ENCODE measurements at regions not wholly inside any gene's neighbourhood (a gene's known extent, or its start where the extent isn't known, plus 50 kb on each side); places are given as distances from the start of the nearest gene placed in this dataset.

DNA sequence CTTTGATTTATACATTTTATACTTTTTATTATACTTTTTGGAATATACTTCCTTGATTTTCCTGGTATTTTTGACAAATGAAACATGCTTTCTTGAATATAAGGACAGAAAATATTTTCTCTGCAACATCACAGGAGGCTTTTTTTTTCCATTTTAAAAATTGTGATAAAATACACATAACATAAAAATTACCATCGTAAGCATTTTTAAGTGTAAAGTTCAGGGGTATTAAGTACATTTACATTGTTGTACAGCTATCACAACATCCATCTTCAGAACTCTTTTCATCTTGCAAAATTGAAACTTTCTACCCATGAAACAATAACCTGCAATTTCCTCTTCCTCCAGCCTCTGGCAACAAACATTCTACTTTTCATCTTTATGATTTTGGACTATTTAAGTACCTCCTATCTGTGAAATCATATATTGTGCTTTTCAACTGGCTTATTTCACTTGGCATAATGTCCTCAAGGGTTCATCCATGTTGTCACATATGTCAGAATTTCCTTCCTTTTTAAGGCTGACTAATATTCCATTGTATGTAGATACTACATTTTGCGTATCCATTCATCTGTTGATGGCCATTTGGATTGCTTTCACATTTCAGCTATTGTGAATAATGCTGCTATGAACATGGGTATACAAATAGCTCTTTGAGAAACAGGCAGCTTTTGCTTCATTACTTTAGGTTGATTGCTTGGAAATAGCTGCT, 412.6 kb downstream of the RAPGEF2 start:
- peaks cover 3% of the 10 kb centered on the region for H3K9me3 Mint-ChIP-seq
- H3K27me3 Mint-ChIP-seq (ENCODE audit: low read depth) = no peaks in the 10 kb centered on the region
- no peak for DNase-seq (ENCODE audit: low spot score)
- H3K4me1 Mint-ChIP-seq (ENCODE audit: low read depth) = no peaks in the 10 kb centered on the region
- no peaks in the 10 kb centered on the region for H3K36me3 Mint-ChIP-seq (ENCODE audit: low read depth)
- intact Hi-C loops (cut with micrococcal nuclease) = no loop called here
- no peak overlapping the region for H3K4me3 Mint-ChIP-seq (ENCODE audit: low read depth)
- no peak overlapping the region for H3K27ac Mint-ChIP-seq

DNA sequence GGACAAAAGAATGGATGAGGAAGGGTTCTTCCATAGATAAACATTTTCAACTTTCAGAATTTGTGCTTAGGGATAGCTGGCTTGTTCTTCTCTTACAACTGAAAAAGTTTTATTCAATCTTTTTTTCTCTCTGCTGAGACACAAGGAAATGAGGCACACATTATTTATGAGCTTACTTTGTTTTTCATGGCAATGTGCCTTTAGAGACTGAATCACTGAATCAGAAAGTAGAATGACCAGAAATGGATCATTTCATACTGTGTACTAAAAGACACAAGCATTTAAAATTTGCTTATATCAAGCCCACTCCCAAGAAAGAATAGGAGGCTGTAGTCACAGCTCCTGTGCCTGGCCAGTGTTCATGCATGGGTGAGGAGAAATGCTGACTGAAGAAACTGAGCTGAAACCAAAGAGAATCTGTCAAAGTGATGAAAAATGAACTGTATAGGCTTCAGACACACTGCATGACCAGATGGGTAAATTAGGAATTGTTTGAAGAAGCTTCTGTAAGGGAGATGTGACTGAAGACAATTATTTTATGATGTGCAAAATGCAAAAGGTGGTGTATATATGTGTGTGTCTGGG, 413.8 kb downstream of the RAPGEF2 start:
- no peak for DNase-seq (ENCODE audit: low spot score)
- Mint-ChIP-seq H3K27me3 (ENCODE audit: low read depth) (no peaks in the 10 kb centered on the region), H3K4me3 (ENCODE audit: low read depth) (no peak overlapping the region), H3K36me3 (ENCODE audit: low read depth) (no peaks in the 10 kb centered on the region), H3K9me3 (peaks cover 3% of the 10 kb centered on the region), H3K27ac (no peak overlapping the region), H3K4me1 (ENCODE audit: low read depth) (no peaks in the 10 kb centered on the region)
- intact Hi-C loops (cut with micrococcal nuclease) = no loop called here

DNA sequence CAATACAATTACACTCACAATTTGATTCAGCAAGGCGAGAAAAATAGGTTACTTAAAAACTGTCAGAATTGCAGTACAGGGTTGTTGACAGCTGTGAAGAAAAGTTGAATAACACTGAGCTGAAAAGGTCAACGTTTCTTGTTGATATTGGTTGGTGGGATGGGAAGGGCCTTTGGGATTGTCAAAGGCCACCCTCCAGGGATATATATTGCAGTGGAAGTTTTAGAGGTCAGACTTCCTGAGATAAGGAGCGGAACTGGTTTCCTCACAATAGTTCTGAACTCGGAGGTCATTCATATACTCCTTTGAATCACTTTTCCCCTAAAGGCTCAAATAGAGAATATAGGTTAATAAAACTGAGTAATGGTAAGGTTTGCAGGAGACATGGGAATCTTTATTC, 417.2 kb downstream of the RAPGEF2 start:
- Mint-ChIP-seq H3K4me3 (ENCODE audit: low read depth) (no peak overlapping the region), H3K4me1 (ENCODE audit: low read depth) (no peaks in the 10 kb centered on the region), H3K9me3 (peaks cover 7% of the 10 kb centered on the region), H3K27ac (no peak overlapping the region), H3K36me3 (ENCODE audit: low read depth) (no peaks in the 10 kb centered on the region), H3K27me3 (ENCODE audit: low read depth) (no peaks in the 10 kb centered on the region)
- no peak for DNase-seq (ENCODE audit: low spot score)
- intact Hi-C loops (cut with micrococcal nuclease) = no loop called here

DNA sequence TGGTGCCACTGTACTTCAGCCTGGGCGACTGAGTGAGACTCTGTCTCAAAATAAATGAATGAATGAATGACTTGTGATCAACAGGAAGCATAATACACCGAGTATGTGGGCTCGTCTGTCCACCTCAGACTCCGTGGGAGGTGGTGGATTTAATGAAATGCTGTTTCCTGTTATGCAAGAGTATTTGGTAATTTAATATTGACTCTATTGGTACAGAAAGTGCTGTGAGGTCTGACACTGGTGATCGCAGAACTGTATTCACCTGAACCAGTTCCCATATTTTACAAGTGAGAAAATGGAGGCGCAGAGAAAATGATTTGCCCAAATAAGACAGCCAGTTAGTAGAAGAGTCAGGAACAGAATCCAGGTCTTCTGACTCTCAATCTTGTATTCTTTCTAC, 423.3 kb downstream of the RAPGEF2 start:
- Mint-ChIP-seq H3K9me3 (peaks cover 4% of the 10 kb centered on the region), H3K4me3 (ENCODE audit: low read depth) (no peak overlapping the region), H3K4me1 (ENCODE audit: low read depth) (no peaks in the 10 kb centered on the region), H3K27me3 (ENCODE audit: low read depth) (no peaks in the 10 kb centered on the region), H3K27ac (no peak overlapping the region), H3K36me3 (ENCODE audit: low read depth) (no peaks in the 10 kb centered on the region)
- DNase-seq (ENCODE audit: low spot score) = no peak
- intact Hi-C loops (cut with micrococcal nuclease) = no loop called here

DNA sequence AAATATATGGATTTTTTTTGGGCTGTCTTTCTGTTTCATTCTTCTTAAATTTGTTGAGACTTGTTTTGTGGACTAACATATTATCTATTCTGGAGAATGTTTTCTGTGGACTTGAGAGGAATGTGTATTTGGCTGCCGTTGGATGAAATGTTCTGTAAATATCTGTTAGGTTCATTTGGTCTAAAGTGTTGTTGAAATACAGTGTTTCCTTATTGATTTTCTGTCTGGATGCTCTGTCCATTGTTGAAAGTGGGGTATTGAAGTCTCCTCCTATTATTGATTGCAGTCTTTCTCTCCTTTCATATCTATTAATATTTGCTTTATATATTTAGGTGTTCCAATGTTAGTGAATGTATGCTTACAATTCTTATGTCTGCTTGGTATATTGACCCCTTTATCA, 431.8 kb downstream of the RAPGEF2 start:
- H3K4me1 Mint-ChIP-seq (ENCODE audit: low read depth) = no peaks in the 10 kb centered on the region
- H3K36me3 Mint-ChIP-seq (ENCODE audit: low read depth) = no peaks in the 10 kb centered on the region
- no peak overlapping the region for H3K27ac Mint-ChIP-seq
- DNase-seq (ENCODE audit: low spot score) = no peak
- intact Hi-C loops (cut with micrococcal nuclease) = no loop called here
- peaks cover 15% of the 10 kb centered on the region for H3K9me3 Mint-ChIP-seq
- H3K27me3 Mint-ChIP-seq (ENCODE audit: low read depth) = no peaks in the 10 kb centered on the region
- H3K4me3 Mint-ChIP-seq (ENCODE audit: low read depth) = no peak overlapping the region

DNA sequence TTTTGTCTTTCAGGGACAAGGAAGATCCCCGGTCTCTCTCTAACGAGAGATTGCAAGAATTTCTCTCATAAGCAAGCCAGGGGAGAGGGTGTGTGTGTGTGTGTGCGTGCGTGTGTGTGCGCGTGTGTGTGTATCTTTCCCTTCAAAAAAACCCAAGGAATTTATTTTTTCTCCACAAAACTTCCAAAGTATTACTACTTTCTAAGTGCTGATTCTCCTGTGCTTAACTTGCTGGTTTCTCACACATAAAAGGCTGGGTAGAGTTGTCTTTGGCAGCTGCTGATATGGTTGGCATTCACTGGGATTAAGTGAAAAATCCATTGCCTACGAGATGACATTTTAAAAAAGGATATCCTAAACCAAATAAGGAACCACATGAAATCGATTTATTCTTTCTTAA, 435.7 kb downstream of the RAPGEF2 start:
- no peaks in the 10 kb centered on the region for H3K4me1 Mint-ChIP-seq (ENCODE audit: low read depth)
- intact Hi-C loops (cut with micrococcal nuclease) = no loop called here
- H3K4me3 Mint-ChIP-seq (ENCODE audit: low read depth) = no peak overlapping the region
- H3K27ac Mint-ChIP-seq = no peak overlapping the region
- no peaks in the 10 kb centered on the region for H3K36me3 Mint-ChIP-seq (ENCODE audit: low read depth)
- DNase-seq (ENCODE audit: low spot score) = no peak
- H3K9me3 Mint-ChIP-seq = peaks cover 15% of the 10 kb centered on the region
- H3K27me3 Mint-ChIP-seq (ENCODE audit: low read depth) = no peaks in the 10 kb centered on the region

DNA sequence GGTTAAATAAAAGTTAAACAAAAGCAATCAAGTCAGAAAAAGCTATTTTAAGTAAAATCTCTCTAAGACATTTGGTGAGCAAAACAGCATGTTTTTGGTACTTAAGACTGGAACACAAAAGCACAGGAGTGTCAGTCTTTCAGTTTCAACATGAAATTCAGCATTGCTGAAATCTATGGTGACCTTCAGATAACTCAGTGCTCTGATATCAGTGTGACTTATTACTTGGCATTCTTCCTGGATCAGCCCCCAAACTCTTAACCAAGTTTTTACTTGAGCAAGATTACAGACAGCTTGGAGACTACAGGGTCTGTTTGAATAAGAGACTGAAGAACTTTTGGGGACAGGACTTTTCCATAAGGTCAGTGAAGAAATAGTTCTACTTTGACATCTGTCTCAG, 437.2 kb downstream of the RAPGEF2 start:
- no peak overlapping the region for H3K27ac Mint-ChIP-seq
- intact Hi-C loops (cut with micrococcal nuclease) = no loop called here
- no peaks in the 10 kb centered on the region for H3K4me1 Mint-ChIP-seq (ENCODE audit: low read depth)
- no peaks in the 10 kb centered on the region for H3K36me3 Mint-ChIP-seq (ENCODE audit: low read depth)
- no peaks in the 10 kb centered on the region for H3K27me3 Mint-ChIP-seq (ENCODE audit: low read depth)
- peaks cover 14% of the 10 kb centered on the region for H3K9me3 Mint-ChIP-seq
- no peak overlapping the region for H3K4me3 Mint-ChIP-seq (ENCODE audit: low read depth)
- no peak for DNase-seq (ENCODE audit: low spot score)

DNA sequence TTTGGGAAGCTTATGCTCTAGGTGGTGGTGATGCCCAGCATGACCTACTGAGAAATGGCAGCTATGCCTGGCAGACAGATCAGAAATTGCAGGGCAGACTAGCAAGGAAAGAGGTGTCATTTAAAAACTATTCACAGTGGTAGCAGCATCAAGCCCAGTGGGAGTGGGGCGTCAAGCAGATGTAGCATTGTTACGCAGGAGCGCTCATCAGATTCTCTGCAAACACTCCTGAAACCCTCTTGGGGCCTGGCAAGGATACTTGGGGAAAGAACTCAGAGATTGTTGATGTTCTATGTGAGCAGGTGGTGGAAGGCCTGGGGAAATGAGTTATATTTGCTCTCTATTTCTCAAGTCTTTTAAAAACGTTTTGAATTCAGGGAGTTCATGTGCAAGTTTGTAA, 437.6 kb downstream of the RAPGEF2 start:
- Mint-ChIP-seq H3K36me3 (ENCODE audit: low read depth) (no peaks in the 10 kb centered on the region), H3K27ac (no peak overlapping the region), H3K27me3 (ENCODE audit: low read depth) (no peaks in the 10 kb centered on the region), H3K4me3 (ENCODE audit: low read depth) (no peak overlapping the region), H3K9me3 (peaks cover 11% of the 10 kb centered on the region), H3K4me1 (ENCODE audit: low read depth) (no peaks in the 10 kb centered on the region)
- no peak for DNase-seq (ENCODE audit: low spot score)
- intact Hi-C loops (cut with micrococcal nuclease) = no loop called here

DNA sequence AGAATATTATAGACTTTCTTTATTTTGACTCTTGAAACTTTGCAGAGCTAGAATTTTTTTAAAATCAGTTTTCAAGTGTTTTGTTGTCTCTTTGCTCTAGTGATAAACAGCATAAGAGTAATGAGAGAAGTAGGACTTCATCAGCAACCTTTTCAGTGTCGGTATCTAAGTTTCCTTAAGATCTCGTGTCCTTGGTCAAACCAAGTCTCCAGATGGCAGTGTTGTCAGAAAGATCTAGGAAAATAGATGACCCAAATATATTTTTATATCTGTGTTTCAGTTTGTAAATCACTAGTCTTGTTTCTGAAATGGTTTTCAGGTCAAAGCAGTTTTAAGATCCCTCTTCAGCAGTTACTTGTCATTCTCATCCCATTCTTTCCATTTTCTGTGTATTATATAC, 438.3 kb downstream of the RAPGEF2 start:
- Mint-ChIP-seq H3K27ac (no peak overlapping the region), H3K36me3 (ENCODE audit: low read depth) (no peaks in the 10 kb centered on the region), H3K4me3 (ENCODE audit: low read depth) (no peak overlapping the region), H3K27me3 (ENCODE audit: low read depth) (no peaks in the 10 kb centered on the region), H3K9me3 (peaks cover 7% of the 10 kb centered on the region), H3K4me1 (ENCODE audit: low read depth) (no peaks in the 10 kb centered on the region)
- intact Hi-C loops (cut with micrococcal nuclease) = no loop called here
- no peak for DNase-seq (ENCODE audit: low spot score)

DNA sequence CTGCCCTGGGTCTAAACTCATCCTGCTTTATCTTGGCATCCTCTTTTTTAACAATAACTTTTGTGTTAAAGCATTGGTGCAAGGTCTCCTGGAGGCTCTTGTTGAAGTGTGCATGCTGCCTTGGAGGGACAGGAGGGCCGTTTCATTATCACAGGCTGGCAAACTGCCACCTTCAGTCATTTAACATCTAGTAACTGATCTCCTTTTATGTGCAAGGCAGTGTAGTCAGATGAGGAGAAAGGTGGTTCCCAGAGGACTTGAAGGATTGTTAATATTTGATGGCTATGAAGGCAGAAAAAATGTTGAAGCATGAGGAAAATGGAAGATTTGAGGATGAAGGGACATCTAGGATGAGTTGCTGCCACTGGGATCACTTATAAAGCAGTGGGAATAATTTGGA, 439.4 kb downstream of the RAPGEF2 start:
- no peaks in the 10 kb centered on the region for H3K9me3 Mint-ChIP-seq
- H3K27ac Mint-ChIP-seq = no peak overlapping the region
- intact Hi-C loops (cut with micrococcal nuclease) = no loop called here
- H3K27me3 Mint-ChIP-seq (ENCODE audit: low read depth) = no peaks in the 10 kb centered on the region
- no peaks in the 10 kb centered on the region for H3K4me1 Mint-ChIP-seq (ENCODE audit: low read depth)
- no peak overlapping the region for H3K4me3 Mint-ChIP-seq (ENCODE audit: low read depth)
- no peak for DNase-seq (ENCODE audit: low spot score)
- H3K36me3 Mint-ChIP-seq (ENCODE audit: low read depth) = no peaks in the 10 kb centered on the region

DNA sequence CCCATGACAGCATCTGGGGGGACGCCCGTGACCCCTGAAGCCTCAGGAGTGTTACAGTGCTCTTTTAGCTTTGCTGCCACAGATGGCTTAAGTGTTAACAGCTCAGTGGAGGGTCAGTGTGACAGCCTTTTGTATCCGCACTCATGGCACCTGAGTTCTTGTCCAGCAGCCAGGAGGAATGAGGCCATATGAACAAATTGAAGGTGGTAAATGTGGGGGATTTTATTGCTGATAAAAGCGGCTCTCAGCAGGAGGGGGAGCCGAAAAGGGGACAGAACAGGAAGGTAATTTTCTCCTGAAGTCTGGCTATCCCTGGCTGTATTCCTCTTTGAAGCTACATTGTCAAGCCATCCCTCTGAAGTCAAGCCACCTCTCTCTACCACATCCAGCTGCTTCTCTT, 441.0 kb downstream of the RAPGEF2 start:
- Mint-ChIP-seq H3K4me1 (ENCODE audit: low read depth) (no peaks in the 10 kb centered on the region), H3K27me3 (ENCODE audit: low read depth) (no peaks in the 10 kb centered on the region), H3K4me3 (ENCODE audit: low read depth) (no peak overlapping the region), H3K27ac (no peak overlapping the region), H3K36me3 (ENCODE audit: low read depth) (no peaks in the 10 kb centered on the region), H3K9me3 (no peaks in the 10 kb centered on the region)
- DNase-seq (ENCODE audit: low spot score) = no peak
- intact Hi-C loops (cut with micrococcal nuclease) = no loop called here

DNA sequence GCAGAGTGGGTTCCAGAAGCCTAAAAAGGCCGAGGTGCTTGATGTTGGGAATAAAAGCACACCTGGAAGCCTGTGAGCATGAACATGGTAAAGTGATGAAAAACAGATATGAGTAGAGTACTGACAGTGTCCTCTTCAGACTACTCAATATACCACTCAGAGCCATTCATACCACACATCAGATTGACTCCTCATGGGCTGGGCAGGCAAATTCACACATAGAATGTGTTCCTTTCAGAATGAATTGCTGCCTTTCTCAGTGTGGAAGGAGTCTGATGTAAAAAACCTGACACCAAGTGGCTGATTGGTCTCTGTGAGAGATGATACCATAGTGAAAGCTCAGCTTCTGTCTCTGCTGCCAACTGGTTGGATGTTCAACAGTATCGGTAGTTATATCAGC, 442.7 kb downstream of the RAPGEF2 start:
- no peak overlapping the region for H3K4me3 Mint-ChIP-seq (ENCODE audit: low read depth)
- H3K27me3 Mint-ChIP-seq (ENCODE audit: low read depth) = no peaks in the 10 kb centered on the region
- no peaks in the 10 kb centered on the region for H3K36me3 Mint-ChIP-seq (ENCODE audit: low read depth)
- no peak for DNase-seq (ENCODE audit: low spot score)
- intact Hi-C loops (cut with micrococcal nuclease) = no loop called here
- no peaks in the 10 kb centered on the region for H3K9me3 Mint-ChIP-seq
- H3K4me1 Mint-ChIP-seq (ENCODE audit: low read depth) = no peaks in the 10 kb centered on the region
- no peak overlapping the region for H3K27ac Mint-ChIP-seq

DNA sequence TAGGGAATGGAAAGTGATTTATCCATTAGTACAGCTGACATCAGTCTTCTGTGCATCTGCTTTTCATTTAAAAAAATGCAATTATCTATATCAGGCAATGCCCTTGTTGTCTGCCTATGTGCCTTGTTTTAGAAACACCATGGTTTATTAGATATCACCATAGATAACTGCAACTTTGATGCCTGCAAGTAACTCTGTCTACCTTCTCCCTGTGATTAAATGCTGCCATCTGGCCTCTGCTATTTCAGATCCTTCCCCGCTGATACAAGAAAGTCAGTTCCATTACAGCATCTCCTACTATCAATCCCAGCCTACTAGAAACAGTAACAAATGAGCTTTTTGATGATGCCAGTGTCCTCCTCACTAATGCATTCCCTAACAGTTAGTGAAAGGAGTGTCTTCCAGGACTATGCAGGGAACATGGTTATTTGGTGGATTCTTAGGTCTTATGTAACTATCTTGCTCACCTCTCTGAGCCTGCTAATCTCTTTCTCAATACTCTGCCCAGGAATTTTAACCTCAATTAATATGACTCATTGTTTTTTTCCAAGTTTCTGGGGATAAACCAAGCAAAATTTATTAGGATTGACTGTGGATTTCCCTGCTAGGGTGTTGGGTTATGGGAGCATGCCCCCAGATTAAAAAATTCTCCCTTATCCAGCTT, 444.9 kb downstream of the RAPGEF2 start:
- no peaks in the 10 kb centered on the region for H3K4me1 Mint-ChIP-seq (ENCODE audit: low read depth)
- H3K36me3 Mint-ChIP-seq (ENCODE audit: low read depth) = no peaks in the 10 kb centered on the region
- no peaks in the 10 kb centered on the region for H3K9me3 Mint-ChIP-seq
- intact Hi-C loops (cut with micrococcal nuclease) = no loop called here
- H3K27ac Mint-ChIP-seq = no peak overlapping the region
- no peaks in the 10 kb centered on the region for H3K27me3 Mint-ChIP-seq (ENCODE audit: low read depth)
- no peak for DNase-seq (ENCODE audit: low spot score)
- H3K4me3 Mint-ChIP-seq (ENCODE audit: low read depth) = no peak overlapping the region

Measured in activated T-helper 2 cell treated with anti-CD3 and anti-CD28 coated beads, Interferon-gamma antibody, Interleukin-2, Interleukin-4, amounts not matched to agents 10 μg/mL and 5 μg/mL and 100 μg/mL, durations not matched to agents 14 hours and 24 hours and 36 hours (primary cell).